Iris pigment epithelial cell (primary cell): ENCODE measurements at regions not wholly inside any gene's neighbourhood (a gene's known extent, or its start where the extent isn't known, plus 50 kb on each side); places are given as distances from the start of the nearest gene placed in this dataset.

Experiments
- DNase-seq: peaks from one replicate; pipeline ENCODE4 v3.0.0-alpha.2; 2011; ENCODE audit warnings: low read depth

GRCh38 chr6:48240287-48240686 is 129.3 kb upstream of the PTCHD4 start:
- DNase-seq: no peak

GRCh38 chr6:48236375-48236774 is 125.4 kb upstream of the PTCHD4 start:
- no peak for DNase-seq

GRCh38 chr6:48233063-48233462 is 122.1 kb upstream of the PTCHD4 start:
- no peak for DNase-seq

GRCh38 chr6:48229841-48230240 is 118.8 kb upstream of the PTCHD4 start:
- no peak for DNase-seq

GRCh38 chr6:48222241-48222640 is 111.2 kb upstream of the PTCHD4 start:
- no peak for DNase-seq

- DNase-seq: no peak
Measured at GRCh38 chr6:48213076-48213788, 102.2 kb upstream of the PTCHD4 start.

GRCh38 chr6:48212501-48212900 is 101.5 kb upstream of the PTCHD4 start:
- DNase-seq: no peak

- DNase-seq: no peak
Measured at GRCh38 chr6:48206091-48206490, 95.1 kb upstream of the PTCHD4 start.

- peak; percentile 5 for DNase-seq
Measured at GRCh38 chr6:48200869-48201390, 89.9 kb upstream of the PTCHD4 start.

GRCh38 chr6:48199499-48199898 is 88.5 kb upstream of the PTCHD4 start:
- DNase-seq: no peak

- no peak for DNase-seq
Measured at GRCh38 chr6:48197941-48198340, 86.9 kb upstream of the PTCHD4 start.

- DNase-seq: no peak
Measured at GRCh38 chr6:48194596-48195295, 83.7 kb upstream of the PTCHD4 start.

GRCh38 chr6:48188158-48188557 is 77.2 kb upstream of the PTCHD4 start:
- DNase-seq: no peak

GRCh38 chr6:48186746-48187145 is 75.7 kb upstream of the PTCHD4 start:
- DNase-seq: no peak

GRCh38 chr6:48184648-48185047 is 73.7 kb upstream of the PTCHD4 start:
- DNase-seq: no peak

GRCh38 chr6:48183811-48184605 is 73.0 kb upstream of the PTCHD4 start:
- no peak for DNase-seq

GRCh38 chr6:48183178-48183577 is 72.2 kb upstream of the PTCHD4 start:
- no peak for DNase-seq

GRCh38 chr6:48178700-48179099 is 67.7 kb upstream of the PTCHD4 start:
- no peak for DNase-seq

GRCh38 chr6:48177786-48178185 is 66.8 kb upstream of the PTCHD4 start:
- no peak for DNase-seq

GRCh38 chr6:48176645-48177308 is 65.8 kb upstream of the PTCHD4 start:
- no peak for DNase-seq

GRCh38 chr6:48169635-48170034 is 58.6 kb upstream of the PTCHD4 start:
- DNase-seq: no peak
